OCI-LY7 (cell line): ENCODE measurements at regions not wholly inside any gene's neighbourhood (a gene's known extent, or its start where the extent isn't known, plus 50 kb on each side); places are given as distances from the start of the nearest gene placed in this dataset.
"Not testable (repeated sequence)": the region's sequence is repeated elsewhere in the genome, so short reads cannot be mapped to it uniquely, and the experiment has no call there.

Experiments
- BruUV-seq: library from RNA; stranded (reverse); fragments of 400-500 nt; replicated peaks from 2 replicates; lab custom pipeline; 2021; lab: Mats Ljungman, UMichigan
- CTCF ChIA-PET: fragments of 300-600 bp; sonication (Branson Sonifier 250); formaldehyde crosslinking; loops from one replicate; lab custom pipeline; 2022; ENCODE audit warnings: antibody characterized with exemption; ENCODE audit not compliant: unreplicated experiment; lab: Charles Lee
- POLR2A ChIA-PET: fragments of 300-600 bp; sonication (Branson Sonifier 250); formaldehyde crosslinking; loops from one replicate; lab custom pipeline; 2022; ENCODE audit warnings: antibody characterized with exemption; lab: Charles Lee
- DNase-seq: peaks from one replicate; pipeline ENCODE4 v3.0.0-alpha.2; 2015; ENCODE audit warnings: low spot score
- H2AFZ ChIP-seq: fragments of 200-600 bp; sonication (generic), shearing (Covaris generic); 2 replicates; pipeline ENCODE4 v1.6.1; 2014; ENCODE audit warnings: mild to moderate bottlenecking, antibody characterized with exemption, low read length, moderate library complexity
- H3K27ac ChIP-seq: fragments of 200-600 bp; sonication (generic); 2 replicates; pipeline ENCODE4 v1.5.1; 2014; ENCODE audit warnings: mixed run types, low read depth, mild to moderate bottlenecking, moderate library complexity, low read length, inconsistent platforms; ENCODE audit not compliant: poor library complexity, severe bottlenecking
- H3K36me3 ChIP-seq: fragments of 200-600 bp; sonication (generic); 2 replicates; pipeline ENCODE4 v1.6.1; 2014; ENCODE audit warnings: mild to moderate bottlenecking, antibody characterized with exemption, low read length, moderate library complexity, mixed read lengths; ENCODE audit not compliant: insufficient read depth
- H3K4me1 ChIP-seq: fragments of 200-600 bp; sonication (generic); 2 replicates; pipeline ENCODE4 v1.5.1; 2014; ENCODE audit warnings: mild to moderate bottlenecking, low read length; ENCODE audit not compliant: insufficient read depth, poor library complexity, severe bottlenecking
- H3K4me2 ChIP-seq: fragments of 200-600 bp; sonication (generic); 2 replicates; pipeline ENCODE4 v1.6.1; 2014; ENCODE audit warnings: mild to moderate bottlenecking, low read length
- H3K4me3 ChIP-seq: fragments of 200-600 bp; sonication (generic); 2 replicates; pipeline ENCODE4 v1.5.1; 2014; ENCODE audit warnings: mild to moderate bottlenecking, low read depth, low read length; ENCODE audit not compliant: poor library complexity, severe bottlenecking
- H3K79me2 ChIP-seq: fragments of 200-600 bp; sonication (generic); 2 replicates; pipeline ENCODE4 v1.6.1; 2016; ENCODE audit warnings: low read depth, mild to moderate bottlenecking, low read length, moderate library complexity, mixed read lengths; ENCODE audit not compliant: insufficient read depth
- H3K9me2 ChIP-seq: fragments of 200-600 bp; sonication (generic); 2 replicates; pipeline ENCODE4 v1.6.1; 2016; ENCODE audit warnings: mild to moderate bottlenecking, low read length, mixed read lengths; ENCODE audit not compliant: insufficient read depth
- H3K9me3 ChIP-seq: fragments of 200-600 bp; sonication (generic); 2 replicates; pipeline ENCODE4 v1.6.1; 2014; ENCODE audit warnings: mild to moderate bottlenecking, mixed run types, low read length, mixed read lengths
- H4K20me1 ChIP-seq: fragments of 200-600 bp; sonication (generic); 2 replicates; pipeline ENCODE4 v1.6.1; 2014; ENCODE audit warnings: mild to moderate bottlenecking, antibody characterized with exemption, low read length, moderate library complexity, mixed read lengths; ENCODE audit not compliant: insufficient read depth
- CTCF ChIP-seq: fragments of 200-600 bp; sonication (generic); conservative IDR thresholded peaks from 2 replicates; pipeline ENCODE4 v1.5.1; 2014; ENCODE audit warnings: mild to moderate bottlenecking, antibody characterized with exemption, low read length, moderate library complexity, mixed read lengths
- EZH2phosphoT487 ChIP-seq: fragments of 200-600 bp; sonication (generic); IDR thresholded peaks from 2 replicates; pipeline ENCODE4 v1.6.1; 2018; ENCODE audit warnings: low read depth, borderline replicate concordance, mild to moderate bottlenecking, mixed run types, antibody characterized with exemption, low read length, moderate library complexity, mixed read lengths
- intact Hi-C: fragments of 100-400 bp; cut with micrococcal nuclease; formaldehyde crosslinking; loops from one replicate; pipeline ENCODE4 v1.10.0; 2022; ENCODE audit not compliant: unreplicated experiment

- ChIA-PET POLR2A (interaction anchor here (2.2 kb wide), 1 partner anchor 9 kb away, joined by 7 read pairs; no protein-coding TSS in a partner anchor), CTCF (no interaction called here)
- Histone ChIP-seq H3K9me3 (no peaks in the 10 kb centered on the region), H3K4me2 (no peak overlapping the region), H4K20me1 (no peaks in the 10 kb centered on the region), H2AFZ (no peak overlapping the region), H3K79me2 (no peaks in the 10 kb centered on the region), H3K27ac (no peak overlapping the region), H3K4me3 (no peak overlapping the region), H3K36me3 (no peaks in the 10 kb centered on the region), H3K9me2 (no peaks in the 10 kb centered on the region), H3K4me1 (no peaks in the 10 kb centered on the region)
- TF ChIP-seq EZH2phosphoT487 = no peak
- TF ChIP-seq CTCF = no peak
- no peak for DNase-seq
- intact Hi-C loops = no loop called here
- BruUV-seq = no TSS peak
Observed at GRCh38 chr7:138214926-138215325, 138.7 kb downstream of the AKR1D1 start.

- H3K36me3 ChIP-seq, H3K4me1 ChIP-seq, H3K9me3 ChIP-seq, H2AFZ ChIP-seq, H3K4me3 ChIP-seq, H3K79me2 ChIP-seq, POLR2A ChIA-PET, H3K9me2 ChIP-seq, BruUV-seq, H3K27ac ChIP-seq, DNase-seq, H4K20me1 ChIP-seq, H3K4me2 ChIP-seq, CTCF ChIA-PET, intact Hi-C loops: not testable (repeated sequence)
Observed at GRCh38 chr7:138220321-138220720, 144.1 kb downstream of the AKR1D1 start.

GRCh38 chr7:138221388-138221787 is 145.1 kb downstream of the AKR1D1 start:
- H3K9me3 ChIP-seq, H3K4me3 ChIP-seq, H3K27ac ChIP-seq, DNase-seq, H3K4me2 ChIP-seq, POLR2A ChIA-PET, H2AFZ ChIP-seq, H3K4me1 ChIP-seq, H3K36me3 ChIP-seq, intact Hi-C loops, BruUV-seq, CTCF ChIA-PET, H3K9me2 ChIP-seq, H4K20me1 ChIP-seq, H3K79me2 ChIP-seq: not testable (repeated sequence)

GRCh38 chr7:138223402-138223879 is 147.2 kb downstream of the AKR1D1 start:
- Histone ChIP-seq H4K20me1 (no peaks in the 10 kb centered on the region), H3K4me3 (no peak overlapping the region), H3K79me2 (no peaks in the 10 kb centered on the region), H2AFZ (no peak overlapping the region), H3K4me2 (no peak overlapping the region), H3K4me1 (no peaks in the 10 kb centered on the region), H3K9me3 (no peaks in the 10 kb centered on the region), H3K9me2 (no peaks in the 10 kb centered on the region), H3K27ac (no peak overlapping the region), H3K36me3 (no peaks in the 10 kb centered on the region)
- POLR2A ChIA-PET = interaction anchor here (1.9 kb wide), 1 partner anchor 9 kb away, joined by 7 read pairs; no protein-coding TSS in a partner anchor
- no peak for DNase-seq
- CTCF ChIA-PET = no interaction called here
- no TSS peak for BruUV-seq
- TF ChIP-seq CTCF (no peak), EZH2phosphoT487 (no peak)
- intact Hi-C loops = no loop called here
